ENCODE measurements at regions not wholly inside any gene's neighbourhood (a gene's known extent, or its start where the extent isn't known, plus 50 kb on each side); places are given as distances from the start of the nearest gene placed in this dataset.

GRCh38 chr10:91013985-91014384, 93.1 kb upstream of the ANKRD1 start:
- no peak for DNase-seq
- Histone ChIP-seq H2AK5ac (ENCODE audit: low read length) (no peak overlapping the region), H3K23ac (ENCODE audit: low read length) (no peak overlapping the region), H3K4me3 (ENCODE audit: low read length) (no peak overlapping the region), H3K27ac (ENCODE audit: low read depth, low read length) (no peak overlapping the region), H3K9ac (ENCODE audit: low read length) (no peak overlapping the region), H2BK15ac (replicated peaks; ENCODE audit: low read depth) (no peak overlapping the region), H3K79me1 (ENCODE audit: low read length) (no peaks in the 10 kb centered on the region), H3K27me3 (ENCODE audit: insufficient read depth, low read length, poor library complexity) (no peaks in the 10 kb centered on the region), H2BK5ac (ENCODE audit: low read length) (no peak overlapping the region), H3K4me1 (ENCODE audit: control insufficient read depth, low read depth, low read length) (no peaks in the 10 kb centered on the region), H3K36me3 (ENCODE audit: control insufficient read depth, insufficient read depth, low read length) (no peaks in the 10 kb centered on the region), H3K79me2 (ENCODE audit: control insufficient read depth, insufficient read depth, low read length) (no peaks in the 10 kb centered on the region), H4K8ac (ENCODE audit: low read depth, low read length) (no peak overlapping the region), H3K18ac (ENCODE audit: low read length) (no peak overlapping the region), H3K4ac (ENCODE audit: low read depth, low read length) (no peak overlapping the region), H2BK120ac (ENCODE audit: low read depth, low read length) (no peak overlapping the region), H4K5ac (ENCODE audit: low read length) (no peak overlapping the region), H3K4me2 (ENCODE audit: low read length) (no peak overlapping the region), H3K56ac (ENCODE audit: low read length) (no peak overlapping the region)
- WGBS (ENCODE audit: extremely low coverage, insufficient coverage, low lambda C conversion rate) = no CpG with 5 or more reads among the region's 1 CpG

DNA sequence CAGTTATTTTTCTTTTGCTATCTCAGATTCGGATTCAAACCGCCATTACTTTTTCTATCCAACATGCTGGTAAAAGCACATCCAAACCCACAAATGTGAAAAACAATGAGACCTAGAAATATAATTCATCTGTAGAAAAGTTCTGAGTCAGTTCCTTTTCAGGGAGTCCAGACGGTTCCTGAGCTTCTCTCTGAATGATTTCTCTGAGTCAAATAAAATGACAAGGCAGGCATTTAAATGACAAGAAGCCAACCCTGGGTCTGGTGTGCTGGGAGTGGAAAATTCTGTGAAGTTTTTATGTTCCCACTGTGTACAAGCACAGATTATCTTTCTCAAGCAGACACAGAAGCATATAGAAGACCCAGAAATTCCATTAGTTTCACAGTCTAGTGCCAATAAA, 96.3 kb upstream of the ANKRD1 start:
- H2BK15ac ChIP-seq (replicated peaks; ENCODE audit: low read depth) = no peak overlapping the region
- no peak overlapping the region for H2AK5ac ChIP-seq (ENCODE audit: low read length)
- no CpG with 5 or more reads among the region's 3 CpGs for WGBS (ENCODE audit: extremely low coverage, insufficient coverage, low lambda C conversion rate)
- H3K79me2 ChIP-seq (ENCODE audit: control insufficient read depth, insufficient read depth, low read length) = no peaks in the 10 kb centered on the region
- DNase-seq = no peak
- H4K8ac ChIP-seq (ENCODE audit: low read depth, low read length) = no peak overlapping the region
- no peaks in the 10 kb centered on the region for H3K27me3 ChIP-seq (ENCODE audit: insufficient read depth, low read length, poor library complexity)
- H2BK5ac ChIP-seq (ENCODE audit: low read length) = no peak overlapping the region
- H3K4ac ChIP-seq (ENCODE audit: low read depth, low read length) = no peak overlapping the region
- H3K36me3 ChIP-seq (ENCODE audit: control insufficient read depth, insufficient read depth, low read length) = no peaks in the 10 kb centered on the region
- no peak overlapping the region for H3K18ac ChIP-seq (ENCODE audit: low read length)
- no peak overlapping the region for H4K5ac ChIP-seq (ENCODE audit: low read length)
- H3K4me3 ChIP-seq (ENCODE audit: low read length) = no peak overlapping the region
- no peaks in the 10 kb centered on the region for H3K79me1 ChIP-seq (ENCODE audit: low read length)
- no peak overlapping the region for H3K9ac ChIP-seq (ENCODE audit: low read length)
- no peak overlapping the region for H3K27ac ChIP-seq (ENCODE audit: low read depth, low read length)
- no peaks in the 10 kb centered on the region for H3K4me1 ChIP-seq (ENCODE audit: control insufficient read depth, low read depth, low read length)
- no peak overlapping the region for H3K56ac ChIP-seq (ENCODE audit: low read length)
- no peak overlapping the region for H3K4me2 ChIP-seq (ENCODE audit: low read length)
- H3K23ac ChIP-seq (ENCODE audit: low read length) = no peak overlapping the region
- H2BK120ac ChIP-seq (ENCODE audit: low read depth, low read length) = no peak overlapping the region

- H3K56ac ChIP-seq (ENCODE audit: low read length) = no peak overlapping the region
- no peak overlapping the region for H3K9ac ChIP-seq (ENCODE audit: low read length)
- no peak overlapping the region for H2AK5ac ChIP-seq (ENCODE audit: low read length)
- H3K27ac ChIP-seq (ENCODE audit: low read depth, low read length) = no peak overlapping the region
- no peak overlapping the region for H3K18ac ChIP-seq (ENCODE audit: low read length)
- no CpG with 5 or more reads among the region's 3 CpGs for WGBS (ENCODE audit: extremely low coverage, insufficient coverage, low lambda C conversion rate)
- no peak overlapping the region for H3K4me3 ChIP-seq (ENCODE audit: low read length)
- no peaks in the 10 kb centered on the region for H3K4me1 ChIP-seq (ENCODE audit: control insufficient read depth, low read depth, low read length)
- H2BK15ac ChIP-seq (replicated peaks; ENCODE audit: low read depth) = no peak overlapping the region
- no peak overlapping the region for H4K5ac ChIP-seq (ENCODE audit: low read length)
- H3K79me2 ChIP-seq (ENCODE audit: control insufficient read depth, insufficient read depth, low read length) = no peaks in the 10 kb centered on the region
- H3K27me3 ChIP-seq (ENCODE audit: insufficient read depth, low read length, poor library complexity) = no peaks in the 10 kb centered on the region
- H4K8ac ChIP-seq (ENCODE audit: low read depth, low read length) = no peak overlapping the region
- H3K79me1 ChIP-seq (ENCODE audit: low read length) = no peaks in the 10 kb centered on the region
- H3K4me2 ChIP-seq (ENCODE audit: low read length) = no peak overlapping the region
- H3K23ac ChIP-seq (ENCODE audit: low read length) = no peak overlapping the region
- H2BK120ac ChIP-seq (ENCODE audit: low read depth, low read length) = no peak overlapping the region
- no peak overlapping the region for H2BK5ac ChIP-seq (ENCODE audit: low read length)
- DNase-seq = no peak
- no peak overlapping the region for H3K4ac ChIP-seq (ENCODE audit: low read depth, low read length)
- no peaks in the 10 kb centered on the region for H3K36me3 ChIP-seq (ENCODE audit: control insufficient read depth, insufficient read depth, low read length)
These were observed 101.0 kb upstream of the ANKRD1 start for GRCh38 chr10:91021901-91022300.

DNA sequence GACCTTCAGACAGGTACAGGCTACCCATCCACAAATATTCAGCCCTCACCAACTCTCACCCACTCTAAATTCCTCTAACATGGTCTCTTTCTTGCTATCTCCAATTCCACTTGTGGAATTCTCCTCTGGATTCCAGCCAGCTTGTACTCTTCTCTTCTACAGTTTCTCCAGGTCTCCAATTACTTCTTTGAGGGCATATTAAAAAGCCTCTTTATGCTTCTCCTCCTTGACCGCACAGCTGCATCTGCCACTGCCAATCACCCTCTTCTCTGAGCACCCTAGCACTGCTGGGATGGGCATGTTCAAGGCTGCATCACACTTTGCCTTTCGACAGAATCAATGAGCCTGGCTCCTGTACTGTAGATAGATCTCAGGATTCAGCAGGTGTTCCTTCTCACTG, 101.5 kb upstream of the ANKRD1 start:
- no peak overlapping the region for H3K23ac ChIP-seq (ENCODE audit: low read length)
- no peak overlapping the region for H3K56ac ChIP-seq (ENCODE audit: low read length)
- H4K8ac ChIP-seq (ENCODE audit: low read depth, low read length) = no peak overlapping the region
- no peaks in the 10 kb centered on the region for H3K36me3 ChIP-seq (ENCODE audit: control insufficient read depth, insufficient read depth, low read length)
- no peak overlapping the region for H2BK15ac ChIP-seq (replicated peaks; ENCODE audit: low read depth)
- H3K4ac ChIP-seq (ENCODE audit: low read depth, low read length) = no peak overlapping the region
- no peak overlapping the region for H3K9ac ChIP-seq (ENCODE audit: low read length)
- WGBS (ENCODE audit: extremely low coverage, insufficient coverage, low lambda C conversion rate) = no CpG with 5 or more reads among the region's 2 CpGs
- no peaks in the 10 kb centered on the region for H3K27me3 ChIP-seq (ENCODE audit: insufficient read depth, low read length, poor library complexity)
- H3K4me2 ChIP-seq (ENCODE audit: low read length) = no peak overlapping the region
- H3K79me1 ChIP-seq (ENCODE audit: low read length) = no peaks in the 10 kb centered on the region
- no peak overlapping the region for H4K5ac ChIP-seq (ENCODE audit: low read length)
- no peak overlapping the region for H2AK5ac ChIP-seq (ENCODE audit: low read length)
- H3K18ac ChIP-seq (ENCODE audit: low read length) = no peak overlapping the region
- no peaks in the 10 kb centered on the region for H3K4me1 ChIP-seq (ENCODE audit: control insufficient read depth, low read depth, low read length)
- H2BK5ac ChIP-seq (ENCODE audit: low read length) = no peak overlapping the region
- H3K27ac ChIP-seq (ENCODE audit: low read depth, low read length) = no peak overlapping the region
- no peak overlapping the region for H3K4me3 ChIP-seq (ENCODE audit: low read length)
- H2BK120ac ChIP-seq (ENCODE audit: low read depth, low read length) = no peak overlapping the region
- H3K79me2 ChIP-seq (ENCODE audit: control insufficient read depth, insufficient read depth, low read length) = no peaks in the 10 kb centered on the region
- DNase-seq = no peak

GRCh38 chr10:91022924-91023699, 102.2 kb upstream of the ANKRD1 start:
- H3K27me3 ChIP-seq (ENCODE audit: insufficient read depth, low read length, poor library complexity) = no peaks in the 10 kb centered on the region
- H3K23ac ChIP-seq (ENCODE audit: low read length) = no peak overlapping the region
- H4K5ac ChIP-seq (ENCODE audit: low read length) = no peak overlapping the region
- no peak overlapping the region for H2BK120ac ChIP-seq (ENCODE audit: low read depth, low read length)
- H3K36me3 ChIP-seq (ENCODE audit: control insufficient read depth, insufficient read depth, low read length) = no peaks in the 10 kb centered on the region
- no peak for DNase-seq
- H3K4me2 ChIP-seq (ENCODE audit: low read length) = no peak overlapping the region
- H3K79me1 ChIP-seq (ENCODE audit: low read length) = no peaks in the 10 kb centered on the region
- no peak overlapping the region for H3K18ac ChIP-seq (ENCODE audit: low read length)
- no peaks in the 10 kb centered on the region for H3K4me1 ChIP-seq (ENCODE audit: control insufficient read depth, low read depth, low read length)
- no peaks in the 10 kb centered on the region for H3K79me2 ChIP-seq (ENCODE audit: control insufficient read depth, insufficient read depth, low read length)
- H4K8ac ChIP-seq (ENCODE audit: low read depth, low read length) = no peak overlapping the region
- no peak overlapping the region for H3K56ac ChIP-seq (ENCODE audit: low read length)
- no CpG with 5 or more reads among the region's 6 CpGs for WGBS (ENCODE audit: extremely low coverage, insufficient coverage, low lambda C conversion rate)
- no peak overlapping the region for H2AK5ac ChIP-seq (ENCODE audit: low read length)
- no peak overlapping the region for H3K4me3 ChIP-seq (ENCODE audit: low read length)
- no peak overlapping the region for H3K4ac ChIP-seq (ENCODE audit: low read depth, low read length)
- no peak overlapping the region for H3K27ac ChIP-seq (ENCODE audit: low read depth, low read length)
- H2BK5ac ChIP-seq (ENCODE audit: low read length) = no peak overlapping the region
- no peak overlapping the region for H3K9ac ChIP-seq (ENCODE audit: low read length)
- H2BK15ac ChIP-seq (replicated peaks; ENCODE audit: low read depth) = no peak overlapping the region

Data from mesendoderm (in vitro differentiated cells).